ENCODE measurements at regions not wholly inside any gene's neighbourhood (a gene's known extent, or its start where the extent isn't known, plus 50 kb on each side); places are given as distances from the start of the nearest gene placed in this dataset.

DNA sequence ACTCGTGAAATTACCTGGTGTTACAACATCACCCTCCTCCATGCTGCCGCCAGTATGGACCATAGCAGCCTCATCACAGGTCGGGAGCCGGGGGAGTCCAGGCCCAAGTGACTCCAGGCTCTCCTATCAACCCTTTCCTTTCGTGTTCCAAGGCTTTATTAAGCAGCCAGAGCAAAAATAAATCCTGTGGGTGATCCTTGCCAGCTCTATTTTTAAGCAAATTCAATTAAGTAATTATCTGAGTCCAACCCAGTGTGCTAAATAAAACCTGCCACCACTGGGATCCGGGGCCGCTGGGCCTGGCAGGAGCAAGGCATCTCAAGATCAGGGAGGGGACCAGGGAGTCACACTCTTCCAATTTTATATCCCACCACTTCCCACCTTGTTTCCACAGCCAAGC is 80.7 kb upstream of the PRPS1 start:
- DNase-seq = no peak
- TF ChIP-seq EZH2 (IDR thresholded peaks at IDR 0.05; ENCODE audit: low read length, unreplicated experiment) (no peak), EZH2phosphoT487 (IDR thresholded peaks at IDR 0.05; ENCODE audit: borderline replicate concordance, low read length) (no peak)
- TF ChIP-seq, protein P1, sequence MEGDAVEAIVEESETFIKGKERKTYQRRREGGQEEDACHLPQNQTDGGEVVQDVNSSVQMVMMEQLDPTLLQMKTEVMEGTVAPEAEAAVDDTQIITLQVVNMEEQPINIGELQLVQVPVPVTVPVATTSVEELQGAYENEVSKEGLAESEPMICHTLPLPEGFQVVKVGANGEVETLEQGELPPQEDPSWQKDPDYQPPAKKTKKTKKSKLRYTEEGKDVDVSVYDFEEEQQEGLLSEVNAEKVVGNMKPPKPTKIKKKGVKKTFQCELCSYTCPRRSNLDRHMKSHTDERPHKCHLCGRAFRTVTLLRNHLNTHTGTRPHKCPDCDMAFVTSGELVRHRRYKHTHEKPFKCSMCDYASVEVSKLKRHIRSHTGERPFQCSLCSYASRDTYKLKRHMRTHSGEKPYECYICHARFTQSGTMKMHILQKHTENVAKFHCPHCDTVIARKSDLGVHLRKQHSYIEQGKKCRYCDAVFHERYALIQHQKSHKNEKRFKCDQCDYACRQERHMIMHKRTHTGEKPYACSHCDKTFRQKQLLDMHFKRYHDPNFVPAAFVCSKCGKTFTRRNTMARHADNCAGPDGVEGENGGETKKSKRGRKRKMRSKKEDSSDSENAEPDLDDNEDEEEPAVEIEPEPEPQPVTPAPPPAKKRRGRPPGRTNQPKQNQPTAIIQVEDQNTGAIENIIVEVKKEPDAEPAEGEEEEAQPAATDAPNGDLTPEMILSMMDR (conservative IDR thresholded peaks at IDR 0.05; ENCODE audit: low read depth, low read length) = no peak
- Histone ChIP-seq H3K4me1 (ENCODE audit: insufficient read depth, low read length) (no peaks in the 10 kb centered on the region), H3K4me2 (ENCODE audit: low read length) (no peak overlapping the region), H3K27me3 (ENCODE audit: low read length) (no peaks in the 10 kb centered on the region), H3K27ac (ENCODE audit: low read length) (no peak overlapping the region), H3K4me3 (ENCODE audit: low read length) (no peak overlapping the region), H3K9me2 (replicated peaks; ENCODE audit: low read length) (no peaks in the 10 kb centered on the region), H2AFZ (ENCODE audit: low read length) (no peak overlapping the region), H4K20me1 (ENCODE audit: low read length) (no peaks in the 10 kb centered on the region), H3K9ac (ENCODE audit: low read length) (no peak overlapping the region), H3K9me3 (ENCODE audit: low read length) (no peaks in the 10 kb centered on the region), H3K36me3 (ENCODE audit: low read depth, low read length) (no peaks in the 10 kb centered on the region), H3F3A (ENCODE audit: low read length, unreplicated experiment) (no peaks in the 10 kb centered on the region), H3K79me2 (ENCODE audit: low read length) (no peaks in the 10 kb centered on the region)
- CTCF ChIA-PET = no interaction called here
- POLR2A ChIA-PET (ENCODE audit: unreplicated experiment) = no interaction called here
- no peak for ATAC-seq
- no TSS peak for BruUV-seq (replicated peaks)
- intact Hi-C loops (cut with micrococcal nuclease) = no loop called here

DNA sequence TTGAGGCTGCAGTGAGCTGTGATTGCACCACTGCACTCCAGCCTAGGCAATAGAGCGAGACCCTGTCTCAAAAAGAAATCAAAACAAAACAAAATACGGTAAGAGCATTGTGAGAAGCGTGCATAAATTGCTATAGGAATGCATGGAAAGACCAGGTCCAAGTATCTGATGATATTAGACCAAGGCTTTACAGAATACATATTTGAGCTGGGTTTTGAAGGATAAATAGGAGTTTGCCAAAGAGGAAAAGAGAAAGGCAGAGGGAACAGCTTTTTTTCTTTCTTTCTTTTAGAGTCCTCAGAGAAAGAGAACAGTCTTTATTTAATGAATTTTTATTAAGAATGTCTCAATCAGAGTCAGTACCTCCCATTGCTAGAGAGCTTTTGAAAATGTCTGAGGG is 79.5 kb upstream of the PRPS1 start:
- Histone ChIP-seq H3K9me3 (ENCODE audit: low read length) (no peaks in the 10 kb centered on the region), H3K27me3 (ENCODE audit: low read length) (no peaks in the 10 kb centered on the region), H3K9me2 (replicated peaks; ENCODE audit: low read length) (no peaks in the 10 kb centered on the region), H3K9ac (ENCODE audit: low read length) (no peak overlapping the region), H2AFZ (ENCODE audit: low read length) (no peak overlapping the region), H3K36me3 (ENCODE audit: low read depth, low read length) (no peaks in the 10 kb centered on the region), H4K20me1 (ENCODE audit: low read length) (no peaks in the 10 kb centered on the region), H3K4me3 (ENCODE audit: low read length) (no peak overlapping the region), H3F3A (ENCODE audit: low read length, unreplicated experiment) (no peaks in the 10 kb centered on the region), H3K79me2 (ENCODE audit: low read length) (no peaks in the 10 kb centered on the region), H3K4me1 (ENCODE audit: insufficient read depth, low read length) (no peaks in the 10 kb centered on the region), H3K4me2 (ENCODE audit: low read length) (no peak overlapping the region), H3K27ac (ENCODE audit: low read length) (no peak overlapping the region)
- no TSS peak for BruUV-seq (replicated peaks)
- DNase-seq (no peak), ATAC-seq (no peak)
- intact Hi-C loops (cut with micrococcal nuclease) = no loop called here
- TF ChIP-seq, protein P1 (conservative IDR thresholded peaks at IDR 0.05; ENCODE audit: low read depth, low read length) = no peak
- TF ChIP-seq EZH2phosphoT487 (IDR thresholded peaks at IDR 0.05; ENCODE audit: borderline replicate concordance, low read length) (no peak), EZH2 (IDR thresholded peaks at IDR 0.05; ENCODE audit: low read length, unreplicated experiment) (no peak)
- CTCF ChIA-PET = no interaction called here
- POLR2A ChIA-PET (ENCODE audit: unreplicated experiment) = no interaction called here

DNA sequence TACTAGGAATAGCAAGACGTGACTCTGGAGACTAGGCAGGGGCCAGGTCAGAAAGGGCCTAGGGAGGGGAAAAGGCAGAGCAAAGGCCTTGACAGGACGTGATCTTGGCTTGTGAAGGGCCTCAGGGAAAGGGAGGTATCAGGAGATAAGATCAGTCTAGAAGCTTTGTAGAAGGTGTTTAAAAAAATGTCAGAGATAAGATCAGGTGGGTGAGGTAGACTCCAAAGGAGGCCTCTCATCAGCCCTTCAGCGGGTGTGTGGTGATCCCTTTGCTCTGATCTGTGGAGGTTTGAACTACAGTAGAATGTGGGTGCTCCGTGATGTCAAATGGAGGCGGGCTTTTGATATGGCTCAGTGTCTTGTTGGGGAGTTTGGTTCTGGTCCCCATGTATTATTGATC is 78.8 kb upstream of the PRPS1 start:
- Histone ChIP-seq H3K9me2 (replicated peaks; ENCODE audit: low read length) (no peaks in the 10 kb centered on the region), H3K27me3 (ENCODE audit: low read length) (no peaks in the 10 kb centered on the region), H3K27ac (ENCODE audit: low read length) (no peak overlapping the region), H3F3A (ENCODE audit: low read length, unreplicated experiment) (no peaks in the 10 kb centered on the region), H3K4me1 (ENCODE audit: insufficient read depth, low read length) (no peaks in the 10 kb centered on the region), H3K9me3 (ENCODE audit: low read length) (no peaks in the 10 kb centered on the region), H3K4me3 (ENCODE audit: low read length) (no peak overlapping the region), H2AFZ (ENCODE audit: low read length) (no peak overlapping the region), H3K4me2 (ENCODE audit: low read length) (no peak overlapping the region), H3K9ac (ENCODE audit: low read length) (no peak overlapping the region), H3K36me3 (ENCODE audit: low read depth, low read length) (no peaks in the 10 kb centered on the region), H3K79me2 (ENCODE audit: low read length) (no peaks in the 10 kb centered on the region), H4K20me1 (ENCODE audit: low read length) (no peaks in the 10 kb centered on the region)
- no TSS peak for BruUV-seq (replicated peaks)
- DNase-seq (no peak), ATAC-seq (no peak)
- TF ChIP-seq EZH2 (IDR thresholded peaks at IDR 0.05; ENCODE audit: low read length, unreplicated experiment) (no peak), EZH2phosphoT487 (IDR thresholded peaks at IDR 0.05; ENCODE audit: borderline replicate concordance, low read length) (no peak)
- TF ChIP-seq, protein P1 (conservative IDR thresholded peaks at IDR 0.05; ENCODE audit: low read depth, low read length) = no peak
- ChIA-PET POLR2A (ENCODE audit: unreplicated experiment) (no interaction called here), CTCF (no interaction called here)
- intact Hi-C loops (cut with micrococcal nuclease) = no loop called here
